HG03196 (cell line): ENCODE measurements at regions not wholly inside any gene's neighbourhood (a gene's known extent, or its start where the extent isn't known, plus 50 kb on each side); places are given as distances from the start of the nearest gene placed in this dataset.
"Not testable (repeated sequence)": the region's sequence is repeated elsewhere in the genome, so short reads cannot be mapped to it uniquely, and the experiment has no call there.

ENCODE experiments used
- ATAC-seq: cut with Tn5 transposase; IDR thresholded peaks from one replicate; pipeline ENCODE4 v1.9.1; 2021; ENCODE audit not compliant: unreplicated experiment

- ATAC-seq = no peak
Observed at GRCh38 chr6:164741938-164742451, 567.4 kb downstream of the C6orf118 start.

GRCh38 chr6:164736090-164736489 lies 573.3 kb downstream of the C6orf118 start:
- not testable (repeated sequence) for ATAC-seq

GRCh38 chr6:164731539-164731938 lies 577.9 kb downstream of the C6orf118 start:
- no peak for ATAC-seq

GRCh38 chr6:164721460-164721859 lies 587.9 kb downstream of the C6orf118 start:
- ATAC-seq = no peak

- ATAC-seq = no peak
Observed at GRCh38 chr6:164700497-164700896, 608.9 kb downstream of the C6orf118 start.

GRCh38 chr6:164695896-164696295 lies 613.5 kb downstream of the C6orf118 start:
- no peak for ATAC-seq

GRCh38 chr6:164694386-164694785 lies 615.0 kb downstream of the C6orf118 start:
- no peak for ATAC-seq

GRCh38 chr6:164693944-164694343 lies 615.5 kb downstream of the C6orf118 start:
- ATAC-seq = no peak

GRCh38 chr6:164692772-164693510 lies 616.5 kb downstream of the C6orf118 start:
- ATAC-seq = no peak

GRCh38 chr6:164690702-164691500 lies 618.5 kb downstream of the C6orf118 start:
- ATAC-seq = no peak

GRCh38 chr6:164690241-164690640 lies 619.2 kb downstream of the C6orf118 start:
- ATAC-seq = no peak

- ATAC-seq = no peak
Observed at GRCh38 chr6:164665328-164665727, 644.1 kb downstream of the C6orf118 start.

- no peak for ATAC-seq
Observed at GRCh38 chr6:164663634-164664033, 645.8 kb downstream of the C6orf118 start.

- ATAC-seq = no peak
Observed at GRCh38 chr6:164661716-164662115, 647.7 kb downstream of the C6orf118 start.

GRCh38 chr6:164660781-164661180 lies 648.6 kb downstream of the C6orf118 start:
- ATAC-seq = no peak

- ATAC-seq = no peak
Observed at GRCh38 chr6:164640956-164641355, 668.4 kb downstream of the C6orf118 start.

GRCh38 chr6:164628302-164628931 lies 681.0 kb downstream of the C6orf118 start:
- no peak for ATAC-seq

GRCh38 chr6:164616917-164617524 lies 692.4 kb downstream of the C6orf118 start:
- no peak for ATAC-seq

- no peak for ATAC-seq
Observed at GRCh38 chr6:164612751-164613150, 696.7 kb downstream of the C6orf118 start.

- ATAC-seq = not testable (repeated sequence)
Observed at GRCh38 chr6:164610859-164611258, 698.5 kb downstream of the C6orf118 start.

GRCh38 chr6:164602415-164602814 lies 707.0 kb downstream of the C6orf118 start:
- not testable (repeated sequence) for ATAC-seq
